ENCODE measurements at regions not wholly inside any gene's neighbourhood (a gene's known extent, or its start where the extent isn't known, plus 50 kb on each side); places are given as distances from the start of the nearest gene placed in this dataset.

GRCh38 chr5:67591491-67591890, 394.9 kb upstream of the CD180 start:
- ChIA-PET CTCF (interaction anchor here (1.9 kb wide), 1 partner anchor 8 kb away, joined by 5 read pairs; no protein-coding TSS in a partner anchor), POLR2A (no interaction called here)
- ATAC-seq: no peak
- no peak for DNase-seq
- H3K27me3 Mint-ChIP-seq: no peaks in the 10 kb centered on the region
- intact Hi-C loops (cut with micrococcal nuclease): no loop called here
- no peaks in the 10 kb centered on the region for H3K4me1 Mint-ChIP-seq (ENCODE audit: low read depth)
- no peaks in the 10 kb centered on the region for H3K36me3 Mint-ChIP-seq (ENCODE audit: low read depth)
- no peak overlapping the region for H3K4me3 Mint-ChIP-seq
- no peak for TF ChIP-seq CTCF (IDR thresholded peaks at IDR 0.05)
- peaks cover 3% of the 10 kb centered on the region for H3K9me3 Mint-ChIP-seq
- no peak overlapping the region for H3K27ac Mint-ChIP-seq

GRCh38 chr5:67588389-67588788, 391.8 kb upstream of the CD180 start:
- H3K9me3 Mint-ChIP-seq: peaks cover under 1% of the 10 kb centered on the region
- H3K27me3 Mint-ChIP-seq: no peaks in the 10 kb centered on the region
- CTCF ChIA-PET: no interaction called here
- ATAC-seq (no peak), DNase-seq (no peak)
- POLR2A ChIA-PET: no interaction called here
- no peak overlapping the region for H3K4me3 Mint-ChIP-seq
- no peak for TF ChIP-seq CTCF (IDR thresholded peaks at IDR 0.05)
- no peak overlapping the region for H3K27ac Mint-ChIP-seq
- H3K36me3 Mint-ChIP-seq (ENCODE audit: low read depth): no peaks in the 10 kb centered on the region
- intact Hi-C loops (cut with micrococcal nuclease): no loop called here
- no peaks in the 10 kb centered on the region for H3K4me1 Mint-ChIP-seq (ENCODE audit: low read depth)

- Mint-ChIP-seq H3K27ac (no peak overlapping the region), H3K9me3 (no peaks in the 10 kb centered on the region), H3K4me1 (ENCODE audit: low read depth) (no peaks in the 10 kb centered on the region), H3K4me3 (no peak overlapping the region), H3K27me3 (no peaks in the 10 kb centered on the region), H3K36me3 (ENCODE audit: low read depth) (no peaks in the 10 kb centered on the region)
- TF ChIP-seq CTCF (IDR thresholded peaks at IDR 0.05): no peak
- ChIA-PET CTCF (no interaction called here), POLR2A (no interaction called here)
- ATAC-seq: peak; percentile 77
- intact Hi-C loops (cut with micrococcal nuclease): no loop called here
- peak; percentile 5 for DNase-seq
Measured at GRCh38 chr5:67581203-67581602, 384.6 kb upstream of the CD180 start.

GRCh38 chr5:67578011-67578410, 381.4 kb upstream of the CD180 start:
- Mint-ChIP-seq H3K4me3 (no peak overlapping the region), H3K27me3 (no peaks in the 10 kb centered on the region)

GRCh38 chr5:67577424-67577823, 380.8 kb upstream of the CD180 start:
- DNase-seq (no peak), ATAC-seq (no peak)
- Mint-ChIP-seq H3K4me3 (no peak overlapping the region), H3K9me3 (peaks cover 14% of the 10 kb centered on the region), H3K27me3 (no peaks in the 10 kb centered on the region), H3K36me3 (ENCODE audit: low read depth) (peaks cover 3% of the 10 kb centered on the region), H3K27ac (no peak overlapping the region), H3K4me1 (ENCODE audit: low read depth) (no peaks in the 10 kb centered on the region)
- POLR2A ChIA-PET: no interaction called here
- intact Hi-C loops (cut with micrococcal nuclease): no loop called here
- TF ChIP-seq CTCF (IDR thresholded peaks at IDR 0.05): no peak
- CTCF ChIA-PET: no interaction called here

More at GRCh38 chr5:67578011-67578410, 381.4 kb upstream of the CD180 start:
- ChIA-PET CTCF (no interaction called here), POLR2A (no interaction called here)
- no peak for ATAC-seq
- intact Hi-C loops (cut with micrococcal nuclease): no loop called here
- no peak overlapping the region for H3K27ac Mint-ChIP-seq
- no peak for DNase-seq
- peaks cover 13% of the 10 kb centered on the region for H3K9me3 Mint-ChIP-seq
- peaks cover 3% of the 10 kb centered on the region for H3K36me3 Mint-ChIP-seq (ENCODE audit: low read depth)
- no peak for TF ChIP-seq CTCF (IDR thresholded peaks at IDR 0.05)
- H3K4me1 Mint-ChIP-seq (ENCODE audit: low read depth): no peaks in the 10 kb centered on the region
